ENCODE measurements at regions not wholly inside any gene's neighbourhood (a gene's known extent, or its start where the extent isn't known, plus 50 kb on each side); places are given as distances from the start of the nearest gene placed in this dataset.

GRCh38 chr2:8573234-8573941 is 108.5 kb upstream of the ID2 start:
- no peak for DNase-seq (ENCODE audit: extremely low read depth in 1 of 2, low read depth in 1 of 2)

- no peak for DNase-seq (ENCODE audit: extremely low read depth in 1 of 2, low read depth in 1 of 2)
These were observed 108.0 kb upstream of the ID2 start for GRCh38 chr2:8573942-8574195.

- no peak for DNase-seq (ENCODE audit: extremely low read depth in 1 of 2, low read depth in 1 of 2)
These were observed 107.4 kb upstream of the ID2 start for GRCh38 chr2:8574196-8575037.

- no peak for DNase-seq (ENCODE audit: extremely low read depth in 1 of 2, low read depth in 1 of 2)
These were observed 106.6 kb upstream of the ID2 start for GRCh38 chr2:8575038-8575833.

- no peak for DNase-seq (ENCODE audit: extremely low read depth in 1 of 2, low read depth in 1 of 2)
These were observed 105.9 kb upstream of the ID2 start for GRCh38 chr2:8575834-8576423.

GRCh38 chr2:8576525-8577167 is 105.2 kb upstream of the ID2 start:
- DNase-seq (ENCODE audit: extremely low read depth in 1 of 2, low read depth in 1 of 2), result no peak

- no peak for DNase-seq (ENCODE audit: extremely low read depth in 1 of 2, low read depth in 1 of 2)
These were observed 104.3 kb upstream of the ID2 start for GRCh38 chr2:8577573-8577972.

- no peak for DNase-seq (ENCODE audit: extremely low read depth in 1 of 2, low read depth in 1 of 2)
These were observed 103.3 kb upstream of the ID2 start for GRCh38 chr2:8578335-8579244.

GRCh38 chr2:8579485-8580085 is 102.3 kb upstream of the ID2 start:
- no peak for DNase-seq (ENCODE audit: extremely low read depth in 1 of 2, low read depth in 1 of 2)

GRCh38 chr2:8580316-8581233 is 101.3 kb upstream of the ID2 start:
- DNase-seq (ENCODE audit: extremely low read depth in 1 of 2, low read depth in 1 of 2), result no peak

GRCh38 chr2:8581234-8581561 is 100.7 kb upstream of the ID2 start:
- no peak for DNase-seq (ENCODE audit: extremely low read depth in 1 of 2, low read depth in 1 of 2)

GRCh38 chr2:8581601-8582041 is 100.2 kb upstream of the ID2 start:
- no peak for DNase-seq (ENCODE audit: extremely low read depth in 1 of 2, low read depth in 1 of 2)

GRCh38 chr2:8582191-8582590 is 99.7 kb upstream of the ID2 start:
- DNase-seq (ENCODE audit: extremely low read depth in 1 of 2, low read depth in 1 of 2), result no peak

- DNase-seq (ENCODE audit: extremely low read depth in 1 of 2, low read depth in 1 of 2), result no peak
These were observed 99.0 kb upstream of the ID2 start for GRCh38 chr2:8582651-8583399.

- DNase-seq (ENCODE audit: extremely low read depth in 1 of 2, low read depth in 1 of 2), result peak; percentile 81 to 82
These were observed 98.3 kb upstream of the ID2 start for GRCh38 chr2:8583400-8584173.

- DNase-seq (ENCODE audit: extremely low read depth in 1 of 2, low read depth in 1 of 2), result no peak
These were observed 97.4 kb upstream of the ID2 start for GRCh38 chr2:8584174-8585066.
